Right ventricle myocardium superior (tissue), 1 donor: ENCODE measurements at regions not wholly inside any gene's neighbourhood (a gene's known extent, or its start where the extent isn't known, plus 50 kb on each side); places are given as distances from the start of the nearest gene placed in this dataset.

Experiments used
- ATAC-seq: fragments of 200-7000 bp; cut with Tn5 transposase; one replicate; pipeline ENCODE4 v1.9.1; 2020; ENCODE audit warnings: mild to moderate bottlenecking; ENCODE audit not compliant: poor library complexity
- DNase-seq: peaks from one replicate; pipeline ENCODE4 v3.0.0-alpha.2; 2020
- intact Hi-C: fragments of 100-400 bp; cut with DNase I; formaldehyde crosslinking; loops from one replicate; pipeline ENCODE4 v1.11.2; 2022
- donor health status: DM: no; HTN: yes; CAD: no; lungs with severe emphysema.

GRCh38 chr1:198892065-198892464, 253.2 kb downstream of the PTPRC start:
- intact Hi-C loops: no loop called here
- DNase-seq (no peak), ATAC-seq (peak; percentile 67)

- ATAC-seq (no peak), DNase-seq (no peak)
- intact Hi-C loops: no loop called here
These were observed 254.3 kb downstream of the PTPRC start for GRCh38 chr1:198893141-198893540.

GRCh38 chr1:198893763-198894444, 255.1 kb downstream of the PTPRC start:
- no peak for ATAC-seq
- no peak for DNase-seq
- intact Hi-C loops: no loop called here

GRCh38 chr1:198901266-198901665, 262.4 kb downstream of the PTPRC start:
- intact Hi-C loops: no loop called here
- DNase-seq: no peak
- ATAC-seq: no peak

GRCh38 chr1:198902655-198903054, 263.8 kb downstream of the PTPRC start:
- ATAC-seq (no peak), DNase-seq (no peak)
- intact Hi-C loops: no loop called here

- DNase-seq (no peak), ATAC-seq (peak; percentile 39)
- intact Hi-C loops: no loop called here
These were observed 264.4 kb downstream of the PTPRC start for GRCh38 chr1:198903203-198903602.

GRCh38 chr1:198903621-198904020, 264.8 kb downstream of the PTPRC start:
- DNase-seq (no peak), ATAC-seq (no peak)
- intact Hi-C loops: no loop called here

- no peak for ATAC-seq
- no peak for DNase-seq
- intact Hi-C loops: no loop called here
These were observed 265.5 kb downstream of the PTPRC start for GRCh38 chr1:198904321-198904720.

- ATAC-seq: no peak
- DNase-seq: no peak
- intact Hi-C loops: no loop called here
These were observed 268.0 kb downstream of the PTPRC start for GRCh38 chr1:198906739-198907422.

GRCh38 chr1:198907423-198907746, 268.5 kb downstream of the PTPRC start:
- DNase-seq: no peak
- no peak for ATAC-seq
- intact Hi-C loops: no loop called here

GRCh38 chr1:198908995-198909394, 270.2 kb downstream of the PTPRC start:
- DNase-seq (no peak), ATAC-seq (no peak)
- intact Hi-C loops: no loop called here

GRCh38 chr1:198909973-198910372, 271.1 kb downstream of the PTPRC start:
- intact Hi-C loops: no loop called here
- ATAC-seq (no peak), DNase-seq (no peak)

- no peak for DNase-seq
- intact Hi-C loops: no loop called here
These were observed 272.0 kb downstream of the PTPRC start for GRCh38 chr1:198910816-198911215.

GRCh38 chr1:198912046-198912445, 273.2 kb downstream of the PTPRC start:
- intact Hi-C loops: no loop called here
- ATAC-seq (no peak), DNase-seq (no peak)

More at GRCh38 chr1:198910816-198911215, 272.0 kb downstream of the PTPRC start:
- no peak for ATAC-seq

GRCh38 chr1:198913667-198914066, 274.8 kb downstream of the PTPRC start:
- ATAC-seq: no peak
- intact Hi-C loops: no loop called here
- DNase-seq: peak; percentile 49

GRCh38 chr1:198915327-198916231, 276.7 kb downstream of the PTPRC start:
- ATAC-seq: no peak
- intact Hi-C loops: no loop called here
- no peak for DNase-seq

GRCh38 chr1:198917226-198917625, 278.4 kb downstream of the PTPRC start:
- ATAC-seq (no peak), DNase-seq (no peak)
- intact Hi-C loops: no loop called here

- no peak for DNase-seq
- peak; percentile 20 for ATAC-seq
- intact Hi-C loops: no loop called here
These were observed 280.1 kb downstream of the PTPRC start for GRCh38 chr1:198918920-198919319.

GRCh38 chr1:198919667-198920398, 281.0 kb downstream of the PTPRC start:
- intact Hi-C loops: no loop called here
- no peak for DNase-seq
- ATAC-seq: no peak
